T-helper 2 cell (primary cell): ENCODE measurements at regions not wholly inside any gene's neighbourhood (a gene's known extent, or its start where the extent isn't known, plus 50 kb on each side); places are given as distances from the start of the nearest gene placed in this dataset.
"Not testable (repeated sequence)": the region's sequence is repeated elsewhere in the genome, so short reads cannot be mapped to it uniquely, and the experiment has no call there.

Experiments
- DNase-seq, 5 experiments: peaks; one replicate each; pipeline versions ENCODE4 v3.0.0 to v3.0.0-alpha.2; 2012 to 2022

DNA sequence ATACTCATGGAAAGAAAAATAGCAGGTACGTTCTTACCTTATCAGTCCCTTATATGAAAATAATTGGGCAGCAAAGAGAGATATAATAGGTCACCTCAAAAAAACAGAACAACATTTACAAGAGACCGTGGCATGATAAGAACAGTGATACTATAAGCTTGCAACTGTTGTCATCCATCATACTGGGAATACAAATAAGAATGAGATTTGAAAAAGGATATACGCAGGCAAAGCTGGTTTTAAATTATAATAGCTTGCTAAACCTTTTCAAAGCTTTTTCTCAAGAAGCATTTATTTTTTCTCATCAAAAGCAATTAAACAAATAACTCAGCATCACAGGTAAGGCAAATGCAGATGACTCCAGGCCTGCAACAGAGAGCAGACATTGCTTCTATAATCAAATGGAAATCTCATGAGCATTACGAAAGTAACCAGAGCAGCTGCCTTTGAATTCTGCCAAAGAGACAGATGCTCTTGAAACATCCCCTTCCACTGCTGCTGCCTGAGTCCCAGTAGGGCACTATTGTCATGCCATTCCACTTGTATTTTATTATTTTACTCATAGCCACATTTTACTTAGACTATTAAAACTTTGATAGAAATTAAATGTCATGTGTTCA, 620.6 kb upstream of the GNPDA2 start:
- no peak for DNase-seq

DNA sequence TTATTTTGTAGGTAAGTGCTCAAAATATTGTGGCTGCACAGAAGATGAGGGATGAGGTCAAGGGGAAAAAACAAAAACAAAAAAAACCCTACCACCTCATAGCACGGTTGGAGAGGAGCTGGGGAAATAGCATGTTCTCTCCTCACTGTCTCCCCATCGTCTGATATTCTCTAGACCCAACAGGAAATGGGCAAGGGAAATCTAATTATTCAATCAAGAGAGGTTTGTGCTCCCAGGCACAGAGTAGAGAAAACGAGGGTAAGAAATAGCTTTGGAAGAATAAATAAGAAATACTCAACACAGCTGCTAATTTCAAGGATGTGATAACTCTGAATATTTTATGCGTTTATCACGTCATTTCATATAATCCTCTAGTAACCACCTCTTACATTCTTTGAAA, 619.2 kb upstream of the GNPDA2 start:
- no peak for DNase-seq

DNA sequence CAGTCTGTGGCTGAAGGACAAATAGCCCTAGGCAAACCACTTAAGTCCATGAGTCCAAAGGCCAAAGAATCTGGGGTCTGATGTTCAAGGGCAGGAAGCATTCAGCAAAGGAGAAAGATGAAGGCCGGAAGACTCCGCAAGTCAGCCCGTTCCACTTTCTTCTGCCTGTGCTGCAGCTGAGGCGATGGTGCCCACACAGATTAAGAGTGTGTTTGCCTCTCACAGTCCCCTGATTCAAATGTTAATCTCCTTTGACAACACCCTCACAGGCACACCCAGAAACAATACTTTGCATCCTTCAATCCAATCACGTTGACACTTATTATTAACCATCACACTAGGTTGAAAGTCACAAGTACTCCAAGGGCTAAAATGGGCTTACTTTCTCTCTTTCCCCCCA, 605.4 kb upstream of the GNPDA2 start:
- no peak for DNase-seq

DNA sequence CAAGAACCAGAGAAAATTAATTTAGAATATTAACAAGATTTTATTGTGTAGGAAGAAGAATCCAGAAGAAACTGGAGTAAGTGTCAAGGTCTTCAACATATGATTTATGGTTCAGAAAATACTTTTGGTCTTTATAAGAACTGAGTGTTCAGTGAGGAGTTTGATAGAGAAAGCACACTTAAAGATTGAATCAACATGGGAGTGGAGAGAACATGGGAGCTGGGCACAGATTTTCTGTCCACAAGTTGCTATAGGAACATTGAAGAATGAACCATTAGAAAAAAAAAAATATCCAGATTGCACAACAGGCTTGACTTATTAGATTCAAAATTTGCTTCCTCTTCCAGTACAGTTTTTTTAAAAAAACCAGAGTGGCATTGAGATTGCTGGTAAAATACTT, 601.2 kb upstream of the GNPDA2 start:
- DNase-seq: no peak

DNA sequence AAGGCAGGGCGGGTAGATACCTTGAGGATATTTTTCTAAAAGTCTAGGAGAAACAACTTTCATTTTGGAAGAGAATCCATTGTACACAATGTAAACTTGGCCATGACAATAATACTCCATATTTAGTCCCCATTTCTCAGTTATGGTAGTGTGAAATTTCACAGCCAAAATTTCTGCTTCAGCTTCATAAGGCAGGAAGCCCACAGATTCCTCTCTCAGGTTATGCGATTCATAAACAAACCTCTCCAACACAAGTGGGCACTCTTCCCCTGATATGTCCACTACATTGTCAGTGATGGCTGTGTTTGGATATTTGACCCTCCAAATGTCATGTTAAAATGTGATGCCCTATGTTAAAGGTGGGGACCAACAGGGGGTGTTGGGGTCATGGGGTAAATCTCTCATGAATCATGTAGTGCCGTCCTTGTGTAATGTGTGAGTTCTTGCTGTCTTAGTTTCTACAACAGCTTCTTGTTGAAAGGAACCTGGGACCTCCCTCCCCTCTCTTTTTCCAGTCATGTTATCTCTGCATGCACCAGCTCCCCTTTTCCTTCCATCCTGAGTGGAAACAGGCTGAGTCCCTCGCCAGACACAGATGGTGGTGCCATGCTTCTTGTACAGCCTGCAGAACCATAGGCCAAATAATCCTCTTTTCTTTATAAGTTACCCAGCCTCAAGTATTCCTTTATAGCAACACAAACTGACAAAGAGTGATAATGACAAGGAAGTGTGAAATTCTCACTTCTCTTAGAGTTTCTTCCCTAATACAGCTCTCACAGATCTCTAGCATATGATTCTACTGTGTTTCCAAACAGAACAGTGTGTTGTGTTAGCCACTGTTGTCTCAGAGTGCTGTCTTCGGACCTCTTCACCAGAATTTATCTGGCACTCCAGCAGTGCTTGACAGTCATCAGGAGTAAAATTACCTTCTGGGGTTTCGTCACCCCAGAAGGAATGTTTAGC, 598.4 kb upstream of the GNPDA2 start:
- no peak for DNase-seq

DNA sequence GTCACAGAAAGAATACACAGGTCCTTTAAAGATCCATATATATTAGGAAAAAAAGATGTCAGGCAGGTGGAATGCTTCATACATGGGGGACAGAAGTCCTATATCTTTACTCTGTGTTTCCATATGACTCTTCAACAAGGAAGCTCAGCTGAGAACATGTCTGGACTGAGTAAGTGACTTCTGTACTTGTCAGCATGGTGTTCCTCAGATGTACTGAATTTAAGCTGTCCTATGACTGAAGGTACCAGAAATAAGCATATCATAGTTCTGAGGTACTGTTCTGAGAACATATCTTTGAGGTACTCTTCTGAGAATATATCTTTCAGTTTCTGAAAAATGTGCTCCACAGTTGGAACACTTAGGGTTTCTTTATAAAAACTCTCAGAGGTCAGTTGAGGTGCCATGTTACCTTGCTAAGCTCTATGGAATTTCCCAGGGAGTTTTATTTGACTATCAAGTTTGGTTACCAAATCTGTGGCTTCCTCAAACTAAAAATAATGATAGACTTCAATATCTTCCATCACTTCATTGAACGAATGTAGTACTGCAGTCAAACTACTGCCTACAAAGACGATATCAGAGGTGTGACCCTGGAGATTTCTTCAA, 597.2 kb upstream of the GNPDA2 start:
- no peak for DNase-seq

DNA sequence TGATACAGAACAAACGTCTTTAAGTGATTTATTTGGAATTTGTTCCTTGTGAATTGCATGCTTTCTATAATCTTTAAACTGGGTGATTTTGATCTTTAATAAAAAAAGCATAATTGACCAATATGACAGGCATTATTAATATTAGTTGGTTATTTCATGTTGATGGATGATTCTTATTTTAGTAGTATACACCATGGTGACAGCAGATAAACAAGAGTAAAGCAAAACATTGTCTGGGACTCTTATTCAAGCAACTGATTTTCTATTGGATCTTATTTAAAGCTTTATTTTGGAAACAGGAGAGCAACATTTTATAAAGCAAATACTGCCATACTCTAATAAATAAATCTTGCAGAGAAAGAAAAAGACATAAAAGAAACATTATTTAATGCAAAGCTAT, 591.4 kb upstream of the GNPDA2 start:
- no peak for DNase-seq

DNA sequence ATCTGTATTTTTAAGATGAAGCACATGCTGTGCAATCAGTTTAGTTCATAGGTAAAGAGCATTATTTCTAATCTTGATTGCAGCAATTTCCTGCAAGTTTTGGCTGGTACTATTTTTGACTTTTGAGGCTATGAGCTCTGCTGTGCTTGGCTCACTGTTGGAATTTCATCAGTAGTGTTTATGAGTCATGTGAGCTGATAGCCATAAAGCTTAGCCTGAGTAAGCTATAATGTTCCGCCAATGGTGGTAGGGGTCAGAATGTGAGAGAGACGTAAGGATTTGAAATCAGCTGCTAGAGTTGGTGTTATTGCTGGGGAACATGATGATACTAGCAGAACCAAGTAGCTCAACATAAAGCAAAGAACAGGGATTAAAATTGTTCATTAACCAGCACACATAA, 590.9 kb upstream of the GNPDA2 start:
- DNase-seq: no peak

DNA sequence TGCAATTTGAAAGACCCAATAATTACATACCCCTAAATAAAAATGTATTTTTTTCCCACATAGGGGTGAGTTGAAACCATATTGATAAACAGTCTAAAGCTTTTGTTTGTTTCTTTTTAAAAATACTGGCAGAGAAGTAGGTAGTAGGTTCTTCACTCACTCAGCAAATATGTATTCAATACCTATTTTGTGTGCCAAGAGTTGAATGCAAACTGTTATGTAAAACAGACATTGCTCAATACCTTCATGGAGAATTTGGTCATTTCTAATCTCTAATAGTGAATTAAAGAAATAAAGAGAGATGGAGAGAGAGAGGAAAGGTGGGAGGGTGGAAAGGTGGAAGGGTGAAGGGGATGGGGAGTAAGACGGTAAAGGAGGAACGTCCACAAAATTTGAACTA, 589.9 kb upstream of the GNPDA2 start:
- DNase-seq: no peak

DNA sequence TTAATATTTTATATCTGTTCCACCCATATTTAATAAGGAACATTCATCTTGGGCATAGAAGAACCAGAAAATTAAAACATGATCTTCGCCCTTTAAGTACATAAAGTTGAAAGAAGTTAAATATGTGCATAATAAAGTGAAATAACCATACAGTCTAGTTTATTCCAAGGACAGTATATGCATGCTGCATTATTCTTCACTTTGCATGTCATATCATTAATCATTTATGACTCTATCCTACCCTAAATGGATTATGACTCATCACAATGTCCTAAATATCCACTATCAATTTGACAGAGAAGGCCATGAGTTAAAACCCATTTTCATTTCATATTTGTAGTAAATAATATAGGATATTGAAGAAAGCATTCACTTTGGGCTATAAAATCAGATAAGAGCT, 576.5 kb upstream of the GNPDA2 start:
- DNase-seq: no peak

DNA sequence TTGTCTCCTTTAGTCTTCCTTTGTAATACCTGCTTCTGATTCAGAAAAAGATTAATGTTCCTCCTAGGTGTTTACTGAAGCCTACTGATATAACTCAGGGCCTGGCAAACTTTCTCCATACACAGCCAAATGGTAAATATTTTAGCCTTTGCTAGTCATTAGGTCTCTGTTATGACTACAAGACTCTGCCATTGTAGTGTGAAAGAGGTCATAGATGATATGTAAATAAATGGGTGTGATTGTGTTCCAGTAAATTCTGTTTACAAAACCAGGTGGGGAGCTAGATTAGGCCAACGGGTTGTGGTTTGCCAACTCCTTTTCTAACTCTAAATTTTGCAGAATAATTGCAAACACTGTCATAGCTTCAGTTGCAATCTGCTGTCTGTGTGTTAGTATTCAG, 568.1 kb upstream of the GNPDA2 start:
- DNase-seq: no peak

DNA sequence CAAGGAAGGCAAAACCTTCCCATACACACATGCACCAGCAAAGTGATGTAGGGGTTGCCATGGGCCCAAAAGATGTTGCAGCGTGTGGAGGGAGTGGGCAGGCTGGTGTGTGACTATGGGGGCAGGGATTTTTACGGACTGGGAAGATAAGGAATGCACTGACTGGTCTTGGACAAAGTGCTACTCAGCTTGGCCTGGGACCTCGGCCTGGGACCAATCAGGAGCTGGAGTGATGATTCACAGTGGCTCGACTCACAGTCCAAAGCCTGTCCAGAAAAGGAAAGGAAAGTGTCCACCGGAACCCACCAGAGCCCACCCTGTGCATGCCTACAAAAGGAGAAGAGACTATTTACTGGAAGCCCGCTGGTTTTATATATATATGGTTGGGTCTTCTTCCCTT, 567.0 kb upstream of the GNPDA2 start:
- no peak for DNase-seq

DNA sequence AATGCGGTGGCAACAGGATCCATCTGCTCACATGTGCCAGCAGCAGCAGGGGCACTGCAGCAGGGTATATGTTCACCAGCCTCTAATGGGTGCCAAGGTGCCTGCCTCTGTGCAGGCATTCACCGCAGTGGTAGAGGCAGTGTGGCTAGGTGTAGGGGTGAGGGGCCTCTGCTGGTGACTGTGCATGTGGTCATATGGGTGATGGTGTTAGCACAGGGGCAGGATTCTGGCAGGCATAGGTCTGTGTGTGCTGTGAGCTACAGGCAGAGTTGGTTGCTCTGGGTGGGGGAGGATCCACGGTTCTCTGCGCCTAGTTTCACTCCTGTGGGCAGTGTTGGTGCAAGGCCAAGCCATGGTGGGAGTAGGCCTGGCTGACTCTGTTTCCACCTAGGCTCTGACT, 566.5 kb upstream of the GNPDA2 start:
- no peak for DNase-seq

DNA sequence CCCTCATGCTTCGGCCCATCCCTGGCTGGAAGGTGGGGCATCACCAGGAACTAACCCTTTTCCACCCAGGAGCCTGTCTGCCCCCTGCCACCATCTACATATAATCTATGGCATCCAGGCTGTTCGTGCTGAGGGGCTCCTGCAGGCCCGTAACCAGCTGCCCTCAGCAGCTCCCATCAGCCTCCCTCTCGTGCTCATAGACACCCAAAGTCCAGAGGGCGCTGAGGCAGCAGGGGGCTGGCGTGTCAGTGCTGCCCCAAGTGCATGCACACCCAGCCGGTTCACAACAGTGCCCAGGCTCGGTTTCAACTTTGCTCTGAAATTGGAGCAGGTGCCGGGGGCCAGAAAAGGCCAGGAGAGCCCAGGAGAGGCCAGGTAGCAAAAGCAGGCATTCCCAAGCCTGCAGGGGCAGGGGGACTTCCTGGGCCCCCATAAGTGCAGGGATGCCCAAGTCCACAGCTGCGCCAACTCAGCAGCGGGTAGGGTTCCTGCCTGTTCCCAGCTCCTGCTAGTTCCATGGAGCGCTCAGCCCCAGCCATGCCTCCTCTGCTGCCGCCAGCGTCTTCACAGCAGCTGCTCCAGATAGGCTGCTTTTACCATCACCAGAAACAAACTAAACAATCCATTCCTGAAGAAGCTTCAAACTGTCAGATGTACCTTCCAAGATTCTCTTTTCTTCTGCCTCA, 558.2 kb upstream of the GNPDA2 start:
- DNase-seq: no peak

DNA sequence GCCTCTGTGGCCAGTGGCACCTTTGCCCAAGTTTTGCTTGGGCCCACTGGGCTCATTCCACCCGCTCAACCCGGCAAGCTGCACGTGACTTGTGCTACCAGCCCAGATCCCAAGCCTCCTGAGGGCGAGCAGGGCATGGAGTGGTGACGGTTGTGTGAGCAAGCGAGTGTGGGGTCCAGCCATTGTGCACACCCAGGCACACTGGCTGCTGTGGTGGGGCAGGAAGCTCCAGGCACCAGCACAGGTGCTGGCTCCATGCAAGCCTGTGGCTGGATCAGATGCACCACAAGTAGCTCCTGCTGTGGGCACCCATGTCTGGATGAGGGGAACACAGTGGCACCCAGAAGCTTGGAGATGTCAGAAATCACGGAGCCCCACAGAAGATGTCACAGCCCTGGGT, 557.0 kb upstream of the GNPDA2 start:
- no peak for DNase-seq

DNA sequence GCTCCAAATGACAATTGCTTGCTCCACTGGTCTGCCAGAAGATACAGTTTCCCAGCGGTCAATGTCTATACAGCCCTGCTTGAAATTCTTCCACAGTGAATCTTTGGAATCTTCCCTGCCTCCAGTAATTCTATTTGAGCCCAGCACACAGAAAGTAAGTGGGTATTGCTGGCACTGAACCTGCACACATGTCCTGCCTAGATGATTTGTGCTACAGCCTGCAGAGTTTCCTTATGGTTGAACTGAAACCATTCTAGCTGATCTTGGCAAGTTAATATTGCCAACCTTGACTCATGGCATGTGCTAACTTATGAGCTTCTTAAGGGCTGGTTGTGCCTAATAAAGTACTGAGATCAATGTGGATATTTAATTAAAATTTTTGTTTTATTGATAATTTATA, 553.8 kb upstream of the GNPDA2 start:
- no peak for DNase-seq

DNA sequence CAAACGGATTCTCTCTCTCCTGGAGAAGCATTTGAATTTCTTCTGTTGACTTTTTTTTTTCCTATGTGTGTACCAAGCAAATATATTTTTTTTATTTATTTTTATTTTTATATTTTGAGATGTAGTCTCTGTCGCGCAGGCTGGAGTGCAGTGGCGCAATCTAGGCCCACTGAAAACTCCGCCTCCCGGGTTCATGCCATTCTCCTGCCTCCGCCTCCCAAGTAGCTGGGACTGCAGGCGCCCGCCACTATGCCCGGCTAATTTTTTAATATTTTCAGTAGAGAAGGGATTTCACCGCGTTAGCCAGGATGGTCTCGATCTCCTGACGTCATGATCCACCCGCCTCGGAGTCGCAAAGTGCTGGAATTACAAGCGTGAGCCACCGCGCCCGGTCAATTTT, 549.5 kb upstream of the GNPDA2 start:
- DNase-seq: no peak

DNA sequence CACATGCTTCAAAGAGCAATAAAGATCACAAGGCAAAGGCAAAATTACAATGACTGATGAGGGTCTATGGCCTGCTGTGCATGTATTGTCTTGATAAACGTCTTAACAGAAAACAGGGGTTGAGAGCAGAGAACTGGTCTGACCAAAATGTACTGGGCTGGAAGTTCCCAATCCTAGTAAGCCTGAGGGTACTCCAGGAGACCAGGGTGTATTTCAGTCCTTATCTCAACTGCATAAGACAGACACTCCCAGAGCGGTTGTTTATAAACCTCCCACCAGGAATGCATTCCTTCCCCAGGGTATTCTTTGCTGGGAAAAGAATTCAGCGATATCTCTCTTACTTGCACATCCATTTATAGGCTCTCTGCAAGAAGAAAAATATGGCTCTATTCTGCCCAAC, 521.8 kb upstream of the GNPDA2 start:
- not testable (repeated sequence) for DNase-seq

DNA sequence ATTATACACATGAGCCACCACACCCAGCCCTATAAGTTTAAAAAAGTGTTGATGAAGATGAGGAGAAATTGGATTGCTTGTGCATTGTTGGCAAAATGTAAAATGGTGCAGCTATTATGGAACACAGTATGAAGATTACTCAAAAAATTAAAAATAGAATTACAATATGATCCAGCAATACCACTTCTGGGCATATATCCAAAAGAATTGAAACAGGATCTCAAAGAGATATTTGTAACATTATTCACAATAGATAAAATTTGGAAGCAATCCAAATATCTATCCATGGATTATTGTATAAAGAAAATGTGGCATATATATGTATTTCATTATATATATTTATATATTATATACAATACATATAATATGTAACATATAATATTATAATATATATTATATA, 515.6 kb upstream of the GNPDA2 start:
- DNase-seq: no peak

DNA sequence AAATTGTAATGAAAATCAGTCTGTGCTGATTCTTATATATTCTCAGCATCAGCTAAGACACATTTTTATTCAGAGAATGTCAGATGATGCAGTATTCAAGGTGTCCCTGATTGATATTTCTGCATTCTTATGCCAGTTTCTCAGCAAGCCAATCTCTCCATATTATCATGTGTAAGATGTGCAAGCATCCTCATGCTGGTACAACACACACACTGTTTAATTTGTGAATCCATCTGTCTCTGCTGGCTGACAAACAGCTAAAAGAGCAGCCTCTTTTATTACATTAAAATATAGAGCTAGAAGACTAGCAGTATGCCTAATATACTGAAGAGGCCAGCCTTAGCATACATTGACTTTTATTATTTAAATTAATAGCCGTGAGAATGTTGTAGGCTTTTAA, 502.9 kb upstream of the GNPDA2 start:
- no peak for DNase-seq

DNA sequence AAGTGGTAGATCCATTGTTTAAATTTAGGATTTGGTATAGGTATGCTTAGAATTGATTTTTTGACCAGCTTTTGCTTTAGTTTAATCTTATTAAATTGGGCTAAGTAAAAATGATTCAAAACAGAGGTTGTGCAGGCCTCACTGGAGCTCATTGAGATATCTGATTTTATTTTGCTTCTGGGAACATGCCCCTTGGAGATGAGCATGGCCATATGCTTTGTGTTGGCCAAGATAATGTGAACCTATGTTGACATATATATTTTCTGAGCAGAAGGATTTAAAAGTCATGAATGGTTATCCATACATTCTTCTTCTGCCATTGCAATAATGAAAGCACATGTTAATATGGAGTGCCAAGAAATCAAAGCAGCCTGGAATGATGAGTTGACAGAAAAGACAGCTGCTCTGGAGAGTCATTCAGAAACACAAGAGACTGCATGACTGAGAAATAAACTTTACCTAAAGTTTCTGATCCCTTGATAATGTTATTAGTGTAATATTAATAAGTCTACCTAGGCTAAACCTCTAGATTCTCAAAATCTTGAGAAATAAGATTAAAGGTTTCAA, 489.7 kb upstream of the GNPDA2 start:
- DNase-seq: no peak

DNA sequence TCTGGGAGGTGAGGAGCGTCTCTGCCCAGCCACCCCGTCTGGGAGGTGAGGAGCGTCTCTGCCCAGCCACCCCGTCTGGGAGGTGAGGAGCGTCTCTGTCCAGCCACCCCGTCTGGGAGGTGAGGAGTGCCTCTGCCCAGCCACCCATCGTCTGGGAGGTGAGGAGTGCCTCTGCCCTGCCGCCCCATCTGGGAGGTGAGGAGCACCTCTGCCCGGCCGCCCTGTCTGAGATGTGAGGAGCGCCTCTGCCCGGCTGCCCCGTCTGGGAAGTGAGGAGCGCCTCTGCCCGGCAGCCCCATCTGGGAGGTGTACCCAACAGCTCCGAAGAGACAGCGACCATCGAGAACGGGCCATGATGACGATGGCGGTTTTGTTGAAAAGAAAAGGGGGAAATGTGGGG, 482.1 kb upstream of the GNPDA2 start:
- not testable (repeated sequence) for DNase-seq

DNA sequence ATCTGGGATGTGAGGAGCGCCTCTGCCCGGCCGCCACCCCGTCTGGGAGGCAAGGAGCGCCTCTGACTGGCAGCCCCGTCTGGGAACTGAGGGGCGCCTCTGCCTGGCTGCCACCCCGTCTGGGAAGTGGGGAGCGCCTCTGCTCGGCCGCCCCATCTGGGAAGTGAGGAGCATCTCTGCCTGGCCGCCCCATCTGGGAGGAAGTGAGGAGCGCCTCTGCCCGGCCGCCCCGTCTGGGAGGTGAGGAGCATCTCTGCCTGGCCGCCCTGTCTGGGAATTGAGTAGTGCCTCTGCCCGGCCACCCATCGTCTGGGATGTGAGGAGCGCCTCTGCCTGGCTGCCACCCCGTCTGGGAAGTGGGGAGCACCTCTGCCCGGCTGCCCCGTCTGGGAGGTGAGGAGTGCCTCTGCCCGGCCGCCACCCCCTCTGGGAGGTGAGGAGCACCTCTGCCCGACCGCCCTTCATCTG, 481.5 kb upstream of the GNPDA2 start:
- DNase-seq: not testable (repeated sequence)
